HG02852 (cell line): ENCODE measurements at regions not wholly inside any gene's neighbourhood (a gene's known extent, or its start where the extent isn't known, plus 50 kb on each side); places are given as distances from the start of the nearest gene placed in this dataset.

Source experiments
- ATAC-seq: cut with Tn5 transposase; IDR thresholded peaks from one replicate; pipeline ENCODE4 v1.9.1; 2021; ENCODE audit warnings: mild to moderate bottlenecking, moderate library complexity; ENCODE audit not compliant: unreplicated experiment

DNA sequence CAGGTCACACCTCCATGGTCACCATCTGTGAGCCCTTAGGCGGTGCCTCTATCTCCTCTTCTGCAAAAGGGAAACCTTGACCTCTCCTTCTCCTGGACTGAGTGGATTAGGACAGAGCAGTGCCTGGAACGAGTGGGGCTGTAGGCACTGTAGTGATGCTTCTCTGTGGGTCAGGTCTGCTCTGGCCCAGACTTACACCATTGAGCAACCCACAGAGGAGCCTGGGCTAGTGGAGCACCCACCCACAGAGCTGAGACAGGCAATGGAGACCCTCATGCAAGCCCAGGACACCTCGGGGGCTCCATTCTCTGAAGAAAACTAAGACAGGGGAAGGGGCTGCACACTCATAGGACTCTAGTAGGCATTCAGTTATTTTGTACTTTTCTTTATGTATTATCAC is 400.6 kb downstream of the GADD45G start:
- ATAC-seq, result no peak

DNA sequence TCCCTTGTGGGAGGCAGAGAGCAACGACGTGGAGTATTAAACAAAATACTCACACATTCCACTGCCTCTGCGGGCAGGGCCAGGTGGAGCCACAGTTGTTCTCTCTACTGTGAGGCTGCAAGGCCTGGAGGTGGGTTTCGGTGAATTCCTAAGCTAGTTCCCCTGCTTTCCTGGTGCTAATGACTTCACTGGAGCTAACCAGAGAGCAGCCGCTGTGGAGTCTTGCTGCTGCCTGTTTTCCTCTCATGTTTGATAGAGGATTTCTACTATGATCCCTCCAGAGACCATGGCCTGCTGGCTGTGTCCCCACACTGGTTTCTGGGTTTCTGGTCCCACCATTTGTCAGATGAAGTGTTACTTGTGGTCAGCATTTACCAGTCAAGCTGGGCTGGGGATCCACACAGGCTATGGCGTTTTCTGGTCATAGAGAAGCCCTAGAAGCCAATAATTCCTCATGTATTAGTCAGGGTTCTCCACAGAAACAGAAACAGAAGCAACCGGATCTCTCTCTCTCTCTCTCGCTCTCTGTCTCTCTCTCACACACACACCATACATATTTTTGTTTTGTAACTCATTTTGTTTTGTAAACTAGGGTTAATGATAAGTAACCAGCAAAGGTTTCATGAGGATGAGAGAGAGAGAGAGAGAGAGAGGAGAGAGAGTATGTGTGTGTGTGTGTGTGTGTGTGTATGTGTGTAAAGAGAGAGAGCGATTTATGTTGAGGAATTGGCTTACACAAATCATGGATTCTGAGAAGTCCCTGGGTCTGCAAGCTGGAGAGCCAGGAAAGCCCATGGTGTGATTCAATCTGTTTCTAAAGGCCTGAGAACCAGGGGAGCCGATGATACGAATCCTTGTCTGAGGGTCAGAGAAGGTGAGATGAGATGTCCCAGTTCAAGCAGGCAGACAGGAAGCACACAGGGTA is 403.0 kb downstream of the GADD45G start:
- no peak for ATAC-seq

DNA sequence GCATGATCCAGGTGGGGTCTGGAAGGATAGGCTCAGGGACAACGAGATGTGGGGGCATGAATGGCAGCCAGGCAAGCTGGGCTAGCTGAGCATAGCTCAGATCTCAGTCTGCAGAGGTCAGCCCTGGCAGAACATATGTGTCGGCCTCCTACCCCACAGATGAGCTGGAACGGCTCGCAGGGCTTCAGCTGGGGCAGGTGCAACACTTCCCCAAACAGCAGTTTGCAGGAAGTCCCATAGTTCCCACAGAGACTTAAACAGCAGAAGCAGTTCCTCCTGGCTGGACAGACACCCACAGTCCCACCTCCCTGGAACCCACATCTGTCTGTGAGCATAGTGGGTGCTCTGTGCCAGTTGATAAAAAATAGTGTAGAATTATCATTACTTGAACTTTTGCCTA is 404.6 kb downstream of the GADD45G start:
- ATAC-seq, result no peak

DNA sequence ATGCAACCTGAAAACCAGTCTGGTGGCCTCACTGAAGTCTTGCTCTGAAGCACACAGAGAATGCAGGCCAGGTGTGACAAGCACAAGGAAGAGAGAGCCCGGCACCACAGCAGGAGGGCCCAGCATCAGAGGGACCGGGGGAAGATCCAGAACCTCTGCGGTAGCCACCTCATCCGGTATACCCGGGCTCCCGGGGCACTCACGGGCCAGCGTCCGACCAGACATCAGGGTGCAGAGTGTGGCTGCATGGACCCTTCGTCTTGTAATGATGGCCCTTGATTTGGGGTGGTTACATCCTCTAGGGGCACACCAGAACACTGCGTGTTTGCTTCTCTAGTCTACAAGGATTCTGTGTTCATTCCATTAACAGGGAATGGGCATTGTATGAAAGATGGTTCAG is 406.0 kb downstream of the GADD45G start:
- ATAC-seq, result no peak

DNA sequence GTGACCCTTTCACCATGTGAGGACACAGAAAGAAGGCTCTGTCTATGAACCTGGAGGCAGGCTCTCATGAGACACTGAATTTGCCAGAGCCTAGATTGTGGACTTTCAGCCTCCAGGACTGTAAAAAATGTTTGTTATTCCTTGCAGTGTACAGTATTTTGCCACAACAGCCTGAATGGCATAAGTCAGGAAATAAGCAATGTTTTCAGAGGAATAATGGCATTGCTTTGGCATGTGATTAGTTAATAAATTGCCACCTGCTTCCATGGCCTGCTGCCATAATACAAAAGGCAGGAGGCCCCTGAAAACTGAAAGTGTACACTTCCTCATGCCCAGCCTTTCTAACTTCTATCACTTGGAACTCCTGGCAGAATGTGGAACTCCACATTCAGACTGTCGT is 408.1 kb downstream of the GADD45G start:
- ATAC-seq, result no peak

DNA sequence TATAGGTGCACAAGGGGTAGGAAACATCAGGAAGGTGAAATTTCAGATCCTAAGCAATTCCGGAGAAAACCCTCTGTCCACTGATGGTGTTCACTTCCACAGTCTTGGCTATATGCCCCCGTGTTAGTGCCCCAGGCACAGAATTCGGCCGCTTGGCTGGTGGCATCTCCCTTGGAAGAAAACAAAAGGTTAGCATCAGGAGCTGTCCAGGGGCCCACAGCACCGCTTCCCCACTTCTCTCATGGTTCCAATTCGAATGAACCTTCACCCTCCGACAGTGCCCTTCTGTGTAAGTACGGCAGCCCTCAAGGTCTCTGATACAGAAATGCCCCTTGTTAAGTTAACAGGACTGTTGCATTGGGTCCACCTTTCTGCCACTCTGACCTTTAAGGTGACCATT is 409.0 kb downstream of the GADD45G start:
- ATAC-seq, result no peak

DNA sequence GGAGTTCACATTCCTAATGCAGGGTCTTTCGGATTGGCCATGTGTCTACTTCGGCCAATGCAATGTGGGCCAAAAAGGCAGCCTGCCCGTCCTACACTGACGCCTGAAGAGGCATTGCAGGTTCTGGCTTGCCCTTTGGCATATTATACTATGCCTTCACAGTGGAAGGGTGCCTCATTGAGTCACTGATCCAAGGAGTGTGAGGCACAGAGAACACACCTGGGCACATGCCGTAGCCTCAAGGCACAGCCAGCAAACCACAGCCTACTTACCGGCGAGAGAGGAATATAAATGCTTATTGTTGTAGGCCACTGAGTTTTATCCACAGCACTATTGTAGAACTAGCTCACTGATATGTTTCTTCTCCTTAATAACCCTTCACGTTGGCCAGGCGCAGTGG is 409.6 kb downstream of the GADD45G start:
- no peak for ATAC-seq

DNA sequence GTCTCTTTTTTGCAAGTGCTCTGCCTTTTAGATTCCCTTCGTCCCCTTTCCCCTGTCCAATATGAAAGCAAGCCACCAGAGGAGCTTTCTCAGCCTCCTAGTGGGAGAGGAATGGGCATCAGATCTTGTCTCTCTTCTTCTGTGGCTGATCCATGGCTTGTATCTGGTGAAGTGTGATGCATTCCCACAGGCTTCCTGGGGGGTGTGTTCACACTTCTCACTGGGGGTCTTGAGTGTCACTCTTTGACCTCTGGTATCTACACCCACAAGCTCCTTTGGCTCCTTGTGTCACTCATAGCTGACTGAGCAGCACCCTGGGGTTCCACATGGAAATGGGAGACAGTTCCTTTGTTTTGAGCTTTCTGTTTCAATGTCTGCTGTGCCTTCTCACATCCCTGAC is 411.5 kb downstream of the GADD45G start:
- ATAC-seq, result no peak

DNA sequence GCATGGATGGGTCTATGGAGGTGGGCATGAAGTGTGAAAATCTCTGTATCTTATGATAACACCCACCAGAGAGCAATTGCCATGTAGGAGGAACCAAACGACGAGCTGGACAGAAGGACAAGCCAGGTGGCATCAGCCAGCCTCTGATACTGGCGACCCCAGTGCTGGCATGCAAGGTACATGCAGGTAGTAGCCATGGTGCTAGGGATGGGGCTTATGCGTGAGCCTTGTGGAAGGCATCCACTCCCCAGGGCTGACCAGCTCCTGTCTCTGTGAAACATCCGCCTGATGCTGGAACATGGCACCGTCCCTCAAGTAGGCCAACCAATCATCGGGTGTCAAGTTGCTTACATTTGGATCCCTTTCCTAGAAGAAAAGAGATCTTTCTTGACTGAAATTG is 412.9 kb downstream of the GADD45G start:
- no peak for ATAC-seq

DNA sequence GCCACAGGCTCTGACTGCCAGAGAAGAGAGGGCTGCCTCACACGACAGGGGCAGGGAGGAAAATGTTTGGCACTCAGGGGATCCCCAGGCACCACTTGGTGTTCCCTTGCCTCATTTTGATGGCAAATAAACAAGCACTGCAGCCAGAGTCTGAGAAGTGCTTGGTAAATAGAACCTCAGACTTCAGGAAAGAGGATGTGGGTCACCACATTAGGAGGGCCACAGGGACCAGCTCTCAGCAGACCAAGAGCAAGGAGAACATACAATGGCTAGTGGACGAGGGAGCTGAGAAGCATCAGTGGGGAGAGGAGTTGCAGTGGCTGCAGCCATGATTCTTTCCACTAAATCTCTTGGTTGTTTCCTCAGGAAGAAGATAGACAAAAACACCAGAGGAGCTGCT is 413.9 kb downstream of the GADD45G start:
- no peak for ATAC-seq

DNA sequence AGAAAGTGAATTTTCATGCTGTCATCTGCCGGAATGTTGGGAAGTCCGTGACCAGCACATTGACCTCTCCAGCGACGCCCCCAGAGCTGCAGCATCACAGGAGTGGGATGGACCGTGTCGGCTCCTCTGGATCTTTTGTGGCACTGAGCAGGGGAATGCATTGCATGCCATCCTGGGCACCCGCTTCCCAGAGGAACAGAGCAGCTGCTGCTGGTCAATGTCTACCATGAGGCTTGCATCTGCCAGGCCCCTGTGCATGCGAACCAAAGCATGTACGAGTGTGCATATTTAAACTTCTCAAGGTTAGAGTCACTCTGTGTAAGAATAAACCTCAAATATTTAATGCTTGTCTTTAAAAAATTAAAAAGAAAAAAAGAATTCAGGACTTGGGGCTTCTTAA is 414.8 kb downstream of the GADD45G start:
- no peak for ATAC-seq

DNA sequence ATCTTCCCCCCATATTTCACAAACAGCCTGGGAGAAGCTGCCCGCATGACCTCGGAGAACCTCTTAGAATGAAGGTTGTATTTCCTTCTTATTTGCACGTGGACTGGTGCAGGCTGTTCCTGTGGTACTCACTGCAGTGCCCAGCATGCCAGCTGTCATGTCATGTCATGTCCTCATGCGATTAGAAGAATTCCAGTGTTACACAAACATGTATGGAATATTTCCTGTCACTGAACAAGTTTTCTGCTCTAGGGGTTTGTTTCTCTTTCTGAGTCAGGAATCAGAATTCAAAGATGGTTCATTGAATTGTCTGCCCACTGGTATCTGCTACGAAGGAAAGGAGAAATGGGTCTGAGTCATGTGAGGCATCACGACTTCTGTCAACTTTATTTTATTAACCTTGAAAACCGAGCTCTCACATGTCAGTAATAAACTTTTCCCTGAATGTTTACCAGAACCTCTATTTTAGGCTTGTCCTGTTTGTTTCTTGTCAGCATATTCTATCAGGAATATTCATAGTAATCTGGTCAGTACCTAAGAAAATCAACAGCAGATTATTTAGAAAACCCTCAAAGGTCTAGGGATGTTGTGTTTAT is 415.6 kb downstream of the GADD45G start:
- no peak for ATAC-seq

DNA sequence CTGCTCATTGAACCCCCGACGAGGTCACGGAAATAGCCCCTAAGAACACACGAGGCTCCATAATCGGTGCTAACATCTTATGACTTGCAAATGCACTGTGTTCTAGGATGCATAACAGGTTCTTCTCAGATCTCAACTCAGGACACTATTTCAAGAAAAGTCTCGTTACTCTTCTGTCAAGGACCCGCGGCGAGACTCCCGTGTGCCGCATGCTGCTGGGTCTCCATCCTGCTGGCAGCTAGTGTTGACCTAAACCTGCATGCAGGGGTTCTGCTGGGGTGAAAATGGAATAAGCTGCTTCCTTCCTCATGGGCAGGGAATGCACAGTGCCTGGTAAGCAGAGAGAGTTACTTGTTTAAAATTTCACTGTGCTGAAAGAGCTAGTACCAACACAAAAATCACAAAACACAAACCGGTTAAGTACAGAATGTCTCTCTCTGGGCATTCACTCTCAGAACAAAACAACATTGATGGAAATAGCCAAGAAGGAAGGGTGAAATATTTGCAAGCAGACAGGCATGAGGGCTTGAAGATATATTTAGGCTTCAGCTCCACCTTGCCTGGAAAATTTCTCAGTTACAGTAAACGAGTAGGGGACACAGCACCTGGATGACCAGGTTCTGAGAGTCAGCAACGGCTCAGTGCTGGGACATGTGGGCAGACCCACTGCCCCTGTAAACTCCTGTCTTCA is 416.5 kb downstream of the GADD45G start:
- ATAC-seq, result no peak

DNA sequence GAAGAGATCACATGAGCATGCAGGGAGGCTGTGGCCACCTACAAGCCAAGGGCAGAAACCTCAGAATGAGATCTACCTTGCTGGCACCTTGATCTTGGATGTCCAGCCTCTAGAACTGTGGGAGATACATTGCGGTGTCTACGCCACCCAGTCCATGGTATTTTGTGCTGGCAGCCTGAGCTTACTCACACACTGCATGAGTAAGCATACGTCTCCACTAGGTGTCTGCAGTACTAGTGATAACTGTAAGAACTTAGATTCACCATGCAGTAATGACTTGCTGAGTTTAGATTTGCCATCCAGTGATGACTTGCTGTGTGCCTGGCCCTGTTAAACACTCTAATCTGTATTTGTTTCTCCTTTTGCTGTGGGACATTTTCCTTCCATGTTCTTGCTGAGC is 417.7 kb downstream of the GADD45G start:
- ATAC-seq, result no peak

DNA sequence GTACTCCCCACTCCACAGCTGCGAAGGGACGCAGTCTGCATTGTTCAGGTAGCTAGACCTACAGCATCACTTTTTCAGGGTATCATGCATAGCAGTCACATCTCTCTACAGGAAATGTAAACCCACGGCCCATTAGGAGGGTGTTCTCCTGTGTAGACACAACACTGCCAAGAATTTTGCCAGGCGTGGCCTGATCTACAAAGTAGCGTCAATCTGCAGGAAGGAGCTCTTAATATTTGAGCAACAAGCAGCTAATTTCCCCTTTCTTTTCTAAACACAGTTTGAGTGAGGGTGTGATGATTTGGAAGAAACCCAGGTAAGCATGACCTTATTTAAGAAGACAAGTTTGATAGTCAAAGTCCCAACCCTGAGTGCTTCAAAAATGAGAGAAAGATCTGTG is 419.0 kb downstream of the GADD45G start:
- ATAC-seq, result no peak

DNA sequence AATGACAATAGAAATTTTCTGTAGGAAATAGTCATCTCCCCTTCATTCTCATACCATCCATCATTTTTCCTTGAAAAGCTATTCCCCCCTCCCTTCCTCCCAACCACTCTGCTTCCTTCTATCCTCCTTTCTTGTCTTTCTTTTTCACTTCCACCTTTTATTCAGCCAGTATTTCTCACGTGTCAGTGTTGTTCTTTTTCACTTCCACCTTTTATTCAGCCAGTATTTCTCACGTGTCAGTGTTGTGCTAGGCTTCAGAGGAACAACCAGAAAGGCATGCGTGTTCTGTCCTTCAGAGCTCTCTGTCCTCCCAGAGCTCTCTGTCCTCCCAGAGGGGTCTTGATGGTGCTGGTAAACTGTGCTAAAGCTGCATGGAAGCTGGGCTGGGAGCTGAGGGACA is 419.6 kb downstream of the GADD45G start:
- no peak for ATAC-seq

DNA sequence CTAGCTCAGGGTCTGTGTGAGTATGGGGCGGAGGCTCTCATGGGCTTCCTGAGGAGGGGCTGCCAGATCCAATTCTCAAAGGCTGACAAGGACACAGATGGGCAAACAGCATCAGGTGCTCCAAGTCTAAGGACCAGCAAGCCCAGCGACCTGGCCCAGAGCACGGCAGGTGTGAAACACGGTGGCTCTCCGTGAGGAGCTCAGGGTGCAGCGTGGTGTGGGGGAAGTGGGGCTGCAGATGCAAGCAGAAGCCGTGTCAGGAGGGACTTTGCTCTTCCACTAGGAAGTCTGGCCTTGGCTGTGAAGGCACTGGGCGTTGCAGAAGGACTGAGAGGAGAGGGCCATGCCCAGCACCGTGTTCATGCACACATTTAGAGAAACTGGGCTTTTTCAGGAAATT is 420.0 kb downstream of the GADD45G start:
- no peak for ATAC-seq

DNA sequence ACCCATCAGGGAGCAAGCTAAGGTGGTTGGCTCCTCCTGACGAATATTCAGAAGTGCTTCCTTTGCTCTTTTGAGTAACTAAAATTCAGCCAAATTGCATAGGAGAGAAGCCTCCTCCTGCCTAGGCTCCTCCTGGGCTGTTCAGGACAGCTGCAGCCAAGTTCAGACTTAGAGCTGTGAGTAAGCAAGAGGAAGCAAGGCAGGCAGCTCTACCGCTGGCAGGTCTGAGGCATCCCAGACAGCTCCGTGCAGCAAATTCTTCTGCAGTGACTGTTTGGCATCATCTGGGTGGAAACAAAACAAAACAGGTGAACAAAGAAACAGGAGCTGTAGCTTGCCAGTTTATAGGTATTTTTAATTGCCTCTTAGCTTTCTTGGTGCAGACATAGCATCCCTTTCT is 421.0 kb downstream of the GADD45G start:
- ATAC-seq, result no peak

DNA sequence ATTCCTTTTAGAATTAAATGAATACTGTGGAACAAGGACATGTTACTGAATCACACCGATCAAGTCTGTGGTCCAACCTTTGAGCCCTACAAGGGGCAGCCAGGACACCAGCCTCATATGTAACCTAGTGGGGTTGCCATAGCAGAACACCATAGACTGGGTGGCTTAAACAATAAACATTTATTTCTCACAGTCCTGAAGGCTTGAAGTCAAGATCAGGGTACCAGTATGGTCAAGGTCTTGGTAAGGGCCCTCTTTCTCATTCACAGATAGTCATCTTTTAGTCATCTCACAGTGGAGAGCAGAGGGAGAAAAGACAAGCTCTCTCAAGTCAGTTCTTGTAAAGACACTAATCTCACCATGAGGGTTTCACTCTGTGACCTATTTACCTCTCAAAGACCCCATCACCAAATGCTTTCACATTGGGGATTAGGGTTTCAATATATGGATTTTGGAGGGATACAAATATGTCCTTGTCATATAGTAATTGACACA is 422.5 kb downstream of the GADD45G start:
- ATAC-seq, result no peak

DNA sequence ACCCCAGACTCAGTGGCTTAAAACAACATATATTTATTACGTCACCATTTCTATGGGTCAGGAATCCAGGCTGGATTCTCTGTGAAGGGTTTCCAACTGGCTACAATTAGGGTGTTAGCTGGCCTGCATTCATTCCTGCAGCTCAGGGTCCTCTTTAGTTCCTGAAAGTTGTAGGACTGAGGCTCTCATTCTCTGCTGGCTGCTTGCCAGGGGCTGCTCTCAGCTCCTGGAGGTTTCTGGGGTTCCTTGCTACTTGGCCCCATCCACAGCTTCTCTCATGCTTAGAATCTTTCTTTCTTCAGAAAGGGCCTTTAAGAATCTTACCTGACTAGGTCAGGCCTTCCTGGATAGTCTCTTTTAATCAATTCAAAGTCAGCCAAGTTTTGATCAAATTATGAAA is 424.6 kb downstream of the GADD45G start:
- no peak for ATAC-seq

DNA sequence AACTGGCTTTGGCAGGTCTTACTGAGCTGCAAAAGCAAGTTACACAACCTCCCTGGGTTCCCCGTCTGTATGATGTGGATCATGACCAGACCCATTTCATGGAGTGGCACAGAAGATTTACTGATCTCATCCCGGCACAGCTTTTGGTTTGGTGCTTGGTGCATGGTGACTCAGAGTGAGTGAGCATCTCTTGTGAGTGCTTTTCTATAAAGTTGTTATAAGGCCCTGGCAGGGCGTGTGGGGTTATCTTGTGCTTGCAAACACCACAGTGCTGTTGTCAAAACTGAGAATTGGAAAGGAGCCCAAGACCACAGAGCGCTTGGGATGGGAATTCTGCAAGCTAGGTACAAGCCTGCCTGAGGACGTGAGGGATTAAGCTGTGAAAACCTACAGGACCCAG is 425.2 kb downstream of the GADD45G start:
- no peak for ATAC-seq
